ENCODE measurements at regions not wholly inside any gene's neighbourhood (a gene's known extent, or its start where the extent isn't known, plus 50 kb on each side); places are given as distances from the start of the nearest gene placed in this dataset.

DNA sequence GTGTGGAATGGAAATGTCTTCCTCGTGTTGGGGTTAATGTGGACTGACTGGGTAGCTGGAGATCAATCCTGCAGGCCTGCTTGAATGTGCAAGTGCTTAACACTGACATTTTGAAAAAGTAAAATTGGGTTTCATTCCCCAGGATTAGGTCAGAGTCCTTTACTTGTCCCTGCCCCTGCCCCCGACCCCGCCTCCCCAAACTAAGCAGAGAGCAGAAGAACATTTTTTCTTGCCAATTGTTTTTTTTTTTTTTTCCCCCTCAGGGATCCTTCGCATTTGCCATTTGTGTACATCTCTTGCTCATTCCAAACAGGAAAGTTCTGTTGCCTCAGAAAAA lies 147.0 kb upstream of the NR2F2 start:
- no peak overlapping the region for H3K27ac ChIP-seq
- H3K9me3 ChIP-seq, result no peaks in the 10 kb centered on the region
- TF ChIP-seq, protein P1, sequence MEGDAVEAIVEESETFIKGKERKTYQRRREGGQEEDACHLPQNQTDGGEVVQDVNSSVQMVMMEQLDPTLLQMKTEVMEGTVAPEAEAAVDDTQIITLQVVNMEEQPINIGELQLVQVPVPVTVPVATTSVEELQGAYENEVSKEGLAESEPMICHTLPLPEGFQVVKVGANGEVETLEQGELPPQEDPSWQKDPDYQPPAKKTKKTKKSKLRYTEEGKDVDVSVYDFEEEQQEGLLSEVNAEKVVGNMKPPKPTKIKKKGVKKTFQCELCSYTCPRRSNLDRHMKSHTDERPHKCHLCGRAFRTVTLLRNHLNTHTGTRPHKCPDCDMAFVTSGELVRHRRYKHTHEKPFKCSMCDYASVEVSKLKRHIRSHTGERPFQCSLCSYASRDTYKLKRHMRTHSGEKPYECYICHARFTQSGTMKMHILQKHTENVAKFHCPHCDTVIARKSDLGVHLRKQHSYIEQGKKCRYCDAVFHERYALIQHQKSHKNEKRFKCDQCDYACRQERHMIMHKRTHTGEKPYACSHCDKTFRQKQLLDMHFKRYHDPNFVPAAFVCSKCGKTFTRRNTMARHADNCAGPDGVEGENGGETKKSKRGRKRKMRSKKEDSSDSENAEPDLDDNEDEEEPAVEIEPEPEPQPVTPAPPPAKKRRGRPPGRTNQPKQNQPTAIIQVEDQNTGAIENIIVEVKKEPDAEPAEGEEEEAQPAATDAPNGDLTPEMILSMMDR (IDR thresholded peaks at IDR 0.05), result no peak
- no peaks in the 10 kb centered on the region for H3K27me3 ChIP-seq
- no peak for DNase-seq
- intact Hi-C loops (cut with DNase I), result no loop called here
- no peak for ATAC-seq
- H3K4me3 ChIP-seq, result no peak overlapping the region
- peaks cover 6% of the 10 kb centered on the region for H3K4me1 ChIP-seq
- H3K36me3 ChIP-seq, result no peaks in the 10 kb centered on the region

DNA sequence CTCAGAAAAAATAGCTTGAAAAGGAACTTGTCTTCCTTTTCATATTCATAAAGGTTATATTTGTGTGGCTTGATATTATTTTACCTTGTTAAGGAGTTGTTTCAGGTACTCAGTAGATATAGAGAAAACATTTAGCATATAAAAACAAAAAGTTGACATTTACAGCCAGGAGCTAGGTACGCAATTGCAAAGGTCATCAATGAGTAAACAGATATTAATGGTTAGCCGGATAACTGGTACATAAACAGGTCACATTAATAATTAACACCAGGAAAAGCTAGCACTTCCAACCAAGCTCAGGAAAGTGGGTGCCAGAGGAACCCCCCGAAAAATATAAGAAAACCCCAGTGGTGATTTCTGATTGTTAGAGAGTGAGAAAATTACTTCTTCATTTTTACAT lies 146.6 kb upstream of the NR2F2 start:
- H3K27me3 ChIP-seq, result no peaks in the 10 kb centered on the region
- no peak overlapping the region for H3K27ac ChIP-seq
- DNase-seq (no peak), ATAC-seq (no peak)
- no peak overlapping the region for H3K4me3 ChIP-seq
- H3K36me3 ChIP-seq, result no peaks in the 10 kb centered on the region
- peaks cover 6% of the 10 kb centered on the region for H3K4me1 ChIP-seq
- no peaks in the 10 kb centered on the region for H3K9me3 ChIP-seq
- TF ChIP-seq, protein P1 (IDR thresholded peaks at IDR 0.05), result no peak
- intact Hi-C loops (cut with DNase I), result no loop called here

DNA sequence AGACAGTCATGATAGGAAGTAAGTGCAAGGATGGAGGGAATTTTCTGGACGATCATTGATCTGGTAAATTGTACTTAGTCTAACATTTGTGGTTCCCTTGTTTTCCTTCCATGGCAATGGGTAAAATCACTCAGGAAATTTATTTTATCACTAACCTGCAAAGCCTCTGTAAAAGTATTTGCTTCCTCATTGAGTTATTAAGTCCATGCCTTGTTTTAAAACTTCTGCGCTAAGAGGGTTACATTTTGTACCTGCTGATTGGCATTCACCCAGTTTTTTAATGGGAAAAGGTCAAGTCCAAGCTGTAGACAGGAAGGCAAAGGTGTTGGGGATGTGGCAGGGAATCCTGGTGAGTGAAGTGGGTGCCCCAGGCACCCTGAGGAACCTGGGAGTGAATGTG lies 146.2 kb upstream of the NR2F2 start:
- no peak overlapping the region for H3K4me3 ChIP-seq
- H3K36me3 ChIP-seq, result no peaks in the 10 kb centered on the region
- no peaks in the 10 kb centered on the region for H3K9me3 ChIP-seq
- TF ChIP-seq, protein P1 (IDR thresholded peaks at IDR 0.05), result no peak
- intact Hi-C loops (cut with DNase I), result no loop called here
- no peak for ATAC-seq
- no peaks in the 10 kb centered on the region for H3K27me3 ChIP-seq
- no peak overlapping the region for H3K27ac ChIP-seq
- no peak for DNase-seq
- H3K4me1 ChIP-seq, result peaks cover 6% of the 10 kb centered on the region

DNA sequence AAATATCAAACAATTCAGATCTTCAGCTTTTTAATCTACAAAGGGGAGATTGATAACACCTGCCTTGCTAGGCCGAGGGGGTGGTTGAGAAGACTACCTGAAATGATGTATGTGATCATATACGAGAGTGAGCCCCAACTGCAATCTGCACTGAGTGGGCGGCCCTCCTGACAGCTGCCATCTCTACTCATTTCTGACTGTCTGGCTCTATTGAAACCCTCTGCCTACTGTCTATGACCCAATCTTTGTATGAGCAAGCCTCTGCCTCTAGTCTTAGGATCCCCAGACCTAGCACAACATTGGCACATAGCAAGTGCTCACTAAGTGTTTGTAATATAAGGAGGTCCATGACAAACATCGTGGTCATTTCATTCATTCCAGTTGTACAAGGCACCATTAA lies 144.4 kb upstream of the NR2F2 start:
- ATAC-seq (no peak), DNase-seq (no peak)
- TF ChIP-seq, protein P1 (IDR thresholded peaks at IDR 0.05), result no peak
- H3K27ac ChIP-seq, result no peak overlapping the region
- no peak overlapping the region for H3K4me3 ChIP-seq
- H3K27me3 ChIP-seq, result no peaks in the 10 kb centered on the region
- intact Hi-C loops (cut with DNase I), result no loop called here
- H3K9me3 ChIP-seq, result no peaks in the 10 kb centered on the region
- H3K36me3 ChIP-seq, result no peaks in the 10 kb centered on the region
- peaks cover 5% of the 10 kb centered on the region for H3K4me1 ChIP-seq

DNA sequence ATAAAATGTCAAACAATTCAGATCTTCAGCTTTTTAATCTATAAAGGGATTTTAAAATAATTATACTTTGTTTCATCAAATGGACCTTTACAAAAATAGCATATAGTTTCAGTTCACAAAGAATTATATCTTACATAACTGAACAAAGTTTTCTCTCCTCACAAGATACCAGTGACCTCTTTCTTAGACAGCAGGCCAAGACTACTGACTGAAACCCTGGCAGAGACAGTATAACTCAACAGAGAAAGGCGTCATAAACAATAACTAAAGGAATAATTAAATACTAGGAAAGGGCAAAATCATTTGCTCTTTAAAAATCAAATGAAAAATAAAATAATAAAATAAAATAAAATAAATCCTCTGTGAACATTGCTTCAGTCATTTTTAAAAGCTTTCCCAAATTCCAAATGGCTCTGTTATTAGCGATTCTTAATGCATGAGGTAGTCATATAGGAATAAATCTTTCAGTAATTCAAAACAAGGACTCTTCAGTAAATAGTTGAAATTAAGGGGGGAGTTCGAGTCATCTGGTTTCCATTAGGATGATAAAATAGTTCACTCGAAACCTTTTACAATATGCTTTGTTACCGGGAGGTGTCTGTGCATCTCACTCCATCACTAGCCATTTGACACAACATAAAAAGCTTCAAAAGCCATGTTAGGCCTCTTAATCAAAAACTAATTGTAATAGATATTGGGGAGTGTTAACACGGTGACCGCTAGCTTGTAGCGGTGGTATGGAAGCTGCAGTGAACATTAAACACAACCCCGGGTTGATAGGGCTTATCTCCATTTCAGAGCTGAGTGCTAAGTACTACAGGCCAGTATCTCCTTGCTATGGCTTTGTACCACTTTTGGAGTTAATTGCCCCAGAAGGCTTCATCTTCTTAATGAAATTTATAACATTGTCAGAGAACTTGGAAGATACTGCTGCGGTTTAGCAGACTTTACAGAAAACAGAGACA lies 142.9 kb upstream of the NR2F2 start:
- Histone ChIP-seq H3K27me3 (no peaks in the 10 kb centered on the region), H3K27ac (no peak overlapping the region), H3K4me3 (no peak overlapping the region), H3K4me1 (no peaks in the 10 kb centered on the region), H3K9me3 (no peaks in the 10 kb centered on the region), H3K36me3 (no peaks in the 10 kb centered on the region)
- ATAC-seq, result no peak
- TF ChIP-seq, protein P1 (IDR thresholded peaks at IDR 0.05), result no peak
- intact Hi-C loops (cut with DNase I), result no loop called here
- no peak for DNase-seq
